ENCODE measurements at regions not wholly inside any gene's neighbourhood (a gene's known extent, or its start where the extent isn't known, plus 50 kb on each side); places are given as distances from the start of the nearest gene placed in this dataset.

DNA sequence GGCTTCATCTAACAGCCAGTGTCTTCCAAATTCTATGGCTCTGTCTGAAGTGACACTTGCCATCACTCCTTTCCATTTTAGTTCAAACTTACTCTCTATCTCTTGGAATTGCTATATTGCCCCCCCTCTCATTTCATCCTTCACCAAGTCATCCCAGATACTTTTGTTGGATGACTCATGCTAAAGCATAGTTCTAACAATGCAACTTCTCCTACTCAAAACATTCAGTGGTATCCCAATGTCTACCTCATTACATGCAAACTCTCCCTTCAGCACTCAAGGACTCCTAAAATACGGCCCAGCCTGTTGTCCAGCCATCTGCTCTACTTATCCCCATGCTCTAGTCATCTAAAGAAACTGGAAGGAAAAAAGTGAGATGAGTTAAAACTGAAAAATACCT, 171.6 kb downstream of the RASEF start:
- Histone ChIP-seq H3T11ph (ENCODE audit: low read length) (no peak overlapping the region), H2AFZ (ENCODE audit: low read length) (no peak overlapping the region), H2BK15ac (ENCODE audit: low read depth, low read length) (no peak overlapping the region), H2BK12ac (ENCODE audit: insufficient read length, low read depth, low read length) (no peak overlapping the region), H3K79me2 (ENCODE audit: insufficient read depth, low read length) (no peaks in the 10 kb centered on the region), H3K9me3 (ENCODE audit: control insufficient read depth, low read depth, low read length) (no peaks in the 10 kb centered on the region), H3K14ac (ENCODE audit: insufficient read depth, low read length) (no peak overlapping the region), H3K18ac (ENCODE audit: insufficient read length, low read depth, low read length) (no peak overlapping the region), H2AK5ac (ENCODE audit: insufficient read length, low read length) (no peak overlapping the region), H4K8ac (replicated peaks; ENCODE audit: insufficient read length, low read depth, low read length) (no peak overlapping the region), H2BK120ac (ENCODE audit: low read depth, low read length, poor library complexity, severe bottlenecking) (no peak overlapping the region), H3K23me2 (ENCODE audit: insufficient read length, low read depth, low read length, poor library complexity, severe bottlenecking) (no peaks in the 10 kb centered on the region), H4K20me1 (ENCODE audit: control insufficient read depth, insufficient read depth, insufficient read length) (no peaks in the 10 kb centered on the region), H3K27ac (ENCODE audit: insufficient read length, low read depth, low read length) (no peak overlapping the region), H3K23ac (ENCODE audit: insufficient read length, low read depth, low read length) (no peak overlapping the region), H3K56ac (ENCODE audit: insufficient read length, low read depth, low read length) (no peak overlapping the region), H3K79me1 (ENCODE audit: insufficient read depth, low read depth, low read length, poor library complexity, severe bottlenecking) (no peaks in the 10 kb centered on the region), H3K4ac (ENCODE audit: low read depth, low read length) (no peak overlapping the region), H4K91ac (ENCODE audit: insufficient read length, low read depth, low read length) (no peak overlapping the region), H3K27me3 (ENCODE audit: insufficient read depth, low read length) (no peaks in the 10 kb centered on the region), H2BK5ac (ENCODE audit: insufficient read length, low read length) (no peak overlapping the region), H3K4me1 (ENCODE audit: insufficient read depth, low read length) (peaks cover 12% of the 10 kb centered on the region; the same call in 1 of the 2 replicates), H2BK20ac (ENCODE audit: low read depth, low read length, poor library complexity, severe bottlenecking) (no peak overlapping the region), H3K9ac (ENCODE audit: extremely low read depth, insufficient read length, low read length) (no peak overlapping the region), H4K5ac (ENCODE audit: insufficient read length, low read depth, low read length) (no peak overlapping the region), H3K4me2 (ENCODE audit: insufficient read depth, insufficient read length, low read length) (no peak overlapping the region)
- Mint-ChIP-seq H3K36me3 (ENCODE audit: insufficient read depth in 1 of 3, low read depth in 3 of 3) (peaks cover 4 to 11% (median 9%) of the 10 kb centered on the region in 3 experiments; a peak in 5 of 7 replicates), H3K27ac (no peak overlapping the region), H3K4me3 (no peak overlapping the region), H3K9me3 (peaks cover 0 to 9% of the 10 kb centered on the region in 2 experiments; a peak in 2 of 5 replicates), H3K4me1 (peaks cover 7 to 16% of the 10 kb centered on the region in 2 experiments; a peak in 3 of 4 replicates), H3K27me3 (ENCODE audit: low read depth) (no peaks in the 10 kb centered on the region)
- WGBS (ENCODE audit: extremely low coverage, insufficient read length, low lambda C conversion rate), result no CpG with 5 or more reads among the region's 1 CpG
- no peak for DNase-seq
- TF ChIP-seq, protein P1, sequence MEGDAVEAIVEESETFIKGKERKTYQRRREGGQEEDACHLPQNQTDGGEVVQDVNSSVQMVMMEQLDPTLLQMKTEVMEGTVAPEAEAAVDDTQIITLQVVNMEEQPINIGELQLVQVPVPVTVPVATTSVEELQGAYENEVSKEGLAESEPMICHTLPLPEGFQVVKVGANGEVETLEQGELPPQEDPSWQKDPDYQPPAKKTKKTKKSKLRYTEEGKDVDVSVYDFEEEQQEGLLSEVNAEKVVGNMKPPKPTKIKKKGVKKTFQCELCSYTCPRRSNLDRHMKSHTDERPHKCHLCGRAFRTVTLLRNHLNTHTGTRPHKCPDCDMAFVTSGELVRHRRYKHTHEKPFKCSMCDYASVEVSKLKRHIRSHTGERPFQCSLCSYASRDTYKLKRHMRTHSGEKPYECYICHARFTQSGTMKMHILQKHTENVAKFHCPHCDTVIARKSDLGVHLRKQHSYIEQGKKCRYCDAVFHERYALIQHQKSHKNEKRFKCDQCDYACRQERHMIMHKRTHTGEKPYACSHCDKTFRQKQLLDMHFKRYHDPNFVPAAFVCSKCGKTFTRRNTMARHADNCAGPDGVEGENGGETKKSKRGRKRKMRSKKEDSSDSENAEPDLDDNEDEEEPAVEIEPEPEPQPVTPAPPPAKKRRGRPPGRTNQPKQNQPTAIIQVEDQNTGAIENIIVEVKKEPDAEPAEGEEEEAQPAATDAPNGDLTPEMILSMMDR (conservative IDR thresholded peaks at IDR 0.05), result no peak
